Adrenal gland (tissue), 5 donors: ENCODE measurements at regions not wholly inside any gene's neighbourhood (a gene's known extent, or its start where the extent isn't known, plus 50 kb on each side); places are given as distances from the start of the nearest gene placed in this dataset.

Source experiments
- POLR2A ChIP-seq, 2 donors: fragments of 450-650 bp; IDR thresholded peaks; one replicate each; pipeline ENCODE4 v1.6.1; 2017; ENCODE audit warnings: antibody characterized with exemption in 2 of 2, mild to moderate bottlenecking in 2 of 2, moderate library complexity in 1 of 2
- TF ChIP-seq, protein P1 (sequence below), 6 experiments: fragments of 450-650 bp in 4 of 6; fragments of 200-600 bp in 2 of 6; sonication (generic) in 1 of 6; IDR thresholded peaks; 1 replicate in 5 of 6; 2 replicates in 1 of 6; pipeline versions ENCODE4 v1.5.1 to v1.8.0; 2016 to 2021; ENCODE audit warnings: antibody characterized with exemption in 6 of 6, mild to moderate bottlenecking in 2 of 6, moderate library complexity in 1 of 6
- donor health status: DM: no; HTN: no; CAD: no.

DNA sequence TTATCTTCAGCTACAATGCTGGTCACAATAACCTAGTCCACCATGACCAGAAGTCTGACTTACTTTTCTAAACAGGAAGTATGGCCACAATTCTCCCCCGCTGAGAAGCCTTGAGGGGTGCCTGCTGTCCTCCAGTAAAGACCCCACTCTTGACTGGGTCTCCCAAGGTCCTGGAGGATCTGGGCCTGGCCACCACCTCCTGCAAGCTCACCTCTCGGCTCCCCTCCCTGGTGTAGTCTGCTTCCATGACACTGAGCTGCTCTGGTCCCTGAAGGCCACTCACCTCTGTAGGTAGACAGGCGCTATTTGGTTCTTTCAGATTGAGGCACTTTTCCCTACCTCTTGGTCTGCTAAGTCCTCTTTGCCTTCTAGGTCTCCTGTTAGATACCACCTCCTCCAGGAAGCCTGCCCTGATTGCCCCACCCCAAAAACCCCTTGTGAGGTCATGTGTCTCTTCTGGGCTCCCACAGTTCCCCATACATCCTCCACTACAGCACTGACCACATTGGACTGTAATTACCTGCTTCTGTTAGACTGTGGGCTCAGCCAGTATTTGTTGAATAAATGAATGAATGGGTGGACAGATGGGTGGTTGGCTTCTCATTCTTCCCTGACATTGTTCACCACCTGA, 62.6 kb upstream of the IER5L start:
- TF ChIP-seq, protein P1, sequence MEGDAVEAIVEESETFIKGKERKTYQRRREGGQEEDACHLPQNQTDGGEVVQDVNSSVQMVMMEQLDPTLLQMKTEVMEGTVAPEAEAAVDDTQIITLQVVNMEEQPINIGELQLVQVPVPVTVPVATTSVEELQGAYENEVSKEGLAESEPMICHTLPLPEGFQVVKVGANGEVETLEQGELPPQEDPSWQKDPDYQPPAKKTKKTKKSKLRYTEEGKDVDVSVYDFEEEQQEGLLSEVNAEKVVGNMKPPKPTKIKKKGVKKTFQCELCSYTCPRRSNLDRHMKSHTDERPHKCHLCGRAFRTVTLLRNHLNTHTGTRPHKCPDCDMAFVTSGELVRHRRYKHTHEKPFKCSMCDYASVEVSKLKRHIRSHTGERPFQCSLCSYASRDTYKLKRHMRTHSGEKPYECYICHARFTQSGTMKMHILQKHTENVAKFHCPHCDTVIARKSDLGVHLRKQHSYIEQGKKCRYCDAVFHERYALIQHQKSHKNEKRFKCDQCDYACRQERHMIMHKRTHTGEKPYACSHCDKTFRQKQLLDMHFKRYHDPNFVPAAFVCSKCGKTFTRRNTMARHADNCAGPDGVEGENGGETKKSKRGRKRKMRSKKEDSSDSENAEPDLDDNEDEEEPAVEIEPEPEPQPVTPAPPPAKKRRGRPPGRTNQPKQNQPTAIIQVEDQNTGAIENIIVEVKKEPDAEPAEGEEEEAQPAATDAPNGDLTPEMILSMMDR (IDR thresholded peaks at IDR 0.05) = no peak
- TF ChIP-seq POLR2A (IDR thresholded peaks at IDR 0.05) = no peak
